ENCODE measurements at regions not wholly inside any gene's neighbourhood (a gene's known extent, or its start where the extent isn't known, plus 50 kb on each side); places are given as distances from the start of the nearest gene placed in this dataset.

DNA sequence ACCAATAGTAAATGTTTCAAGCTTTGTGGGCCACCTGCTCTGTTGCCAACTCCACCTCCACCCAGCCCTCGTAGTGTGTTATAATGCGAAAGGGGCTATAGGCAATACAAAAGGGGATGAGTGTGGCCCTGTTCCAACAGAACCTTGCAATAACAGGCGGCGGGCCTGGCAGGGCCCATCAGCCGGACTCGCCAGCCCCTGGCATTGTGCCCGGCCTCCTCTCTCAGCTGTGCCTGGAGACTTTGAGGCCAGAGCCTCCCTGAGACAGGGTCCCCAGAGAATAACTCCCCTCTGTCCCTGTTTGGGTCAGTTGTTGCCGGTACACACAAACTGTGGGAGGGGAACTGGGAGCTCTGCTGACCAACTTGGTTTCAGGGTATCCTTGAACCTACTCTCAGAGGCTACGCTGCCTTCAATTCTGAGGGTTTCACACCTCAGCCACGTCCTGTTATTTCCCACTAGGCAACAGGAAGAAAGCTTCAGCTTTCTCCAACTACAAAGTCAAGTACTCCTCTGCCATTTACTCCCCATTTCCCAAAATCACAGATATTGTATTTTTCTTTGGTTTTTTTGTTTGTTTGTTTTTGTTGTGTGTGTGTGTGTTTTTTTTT is 58.0 kb upstream of the ZNF236 start:
- no TSS peak for BruUV-seq (replicated peaks)
- Histone ChIP-seq H3K9me3 (ENCODE audit: control insufficient read depth in 1 of 2, insufficient read depth in 1 of 2, low read depth in 1 of 2, low read length in 2 of 2) (no peaks in the 10 kb centered on the region), H3K36me3 (ENCODE audit: control insufficient read depth in 1 of 2, insufficient read depth in 2 of 2, low read length in 2 of 2) (no peaks in the 10 kb centered on the region), H3K27me3 (ENCODE audit: insufficient read depth, low read length) (peaks cover 3% of the 10 kb centered on the region; the same call in 1 of the 2 replicates), H4K20me1 (ENCODE audit: insufficient read depth) (no peaks in the 10 kb centered on the region), H3K79me2 (ENCODE audit: insufficient read depth, low read length) (no peaks in the 10 kb centered on the region), H3K4me3 (replicated peaks in 1 of 2; ENCODE audit: low read depth in 1 of 2, low read length in 2 of 2) (no peak overlapping the region), H3K9ac (ENCODE audit: low read length) (no peak overlapping the region), H3K9me2 (ENCODE audit: insufficient read depth) (no peaks in the 10 kb centered on the region), H3K4me2 (ENCODE audit: low read length) (no peak overlapping the region), H2AFZ (ENCODE audit: low read depth, low read length, poor library complexity, severe bottlenecking) (no peak overlapping the region), H3K27ac (ENCODE audit: low read depth, low read length) (no peak overlapping the region), H3K4me1 (ENCODE audit: control insufficient read depth in 1 of 2, insufficient read depth in 2 of 2, low read length in 2 of 2) (no peaks in the 10 kb centered on the region)
- no peak for DNase-seq (ENCODE audit: low read depth, low spot score)
- TF ChIP-seq, protein P1, sequence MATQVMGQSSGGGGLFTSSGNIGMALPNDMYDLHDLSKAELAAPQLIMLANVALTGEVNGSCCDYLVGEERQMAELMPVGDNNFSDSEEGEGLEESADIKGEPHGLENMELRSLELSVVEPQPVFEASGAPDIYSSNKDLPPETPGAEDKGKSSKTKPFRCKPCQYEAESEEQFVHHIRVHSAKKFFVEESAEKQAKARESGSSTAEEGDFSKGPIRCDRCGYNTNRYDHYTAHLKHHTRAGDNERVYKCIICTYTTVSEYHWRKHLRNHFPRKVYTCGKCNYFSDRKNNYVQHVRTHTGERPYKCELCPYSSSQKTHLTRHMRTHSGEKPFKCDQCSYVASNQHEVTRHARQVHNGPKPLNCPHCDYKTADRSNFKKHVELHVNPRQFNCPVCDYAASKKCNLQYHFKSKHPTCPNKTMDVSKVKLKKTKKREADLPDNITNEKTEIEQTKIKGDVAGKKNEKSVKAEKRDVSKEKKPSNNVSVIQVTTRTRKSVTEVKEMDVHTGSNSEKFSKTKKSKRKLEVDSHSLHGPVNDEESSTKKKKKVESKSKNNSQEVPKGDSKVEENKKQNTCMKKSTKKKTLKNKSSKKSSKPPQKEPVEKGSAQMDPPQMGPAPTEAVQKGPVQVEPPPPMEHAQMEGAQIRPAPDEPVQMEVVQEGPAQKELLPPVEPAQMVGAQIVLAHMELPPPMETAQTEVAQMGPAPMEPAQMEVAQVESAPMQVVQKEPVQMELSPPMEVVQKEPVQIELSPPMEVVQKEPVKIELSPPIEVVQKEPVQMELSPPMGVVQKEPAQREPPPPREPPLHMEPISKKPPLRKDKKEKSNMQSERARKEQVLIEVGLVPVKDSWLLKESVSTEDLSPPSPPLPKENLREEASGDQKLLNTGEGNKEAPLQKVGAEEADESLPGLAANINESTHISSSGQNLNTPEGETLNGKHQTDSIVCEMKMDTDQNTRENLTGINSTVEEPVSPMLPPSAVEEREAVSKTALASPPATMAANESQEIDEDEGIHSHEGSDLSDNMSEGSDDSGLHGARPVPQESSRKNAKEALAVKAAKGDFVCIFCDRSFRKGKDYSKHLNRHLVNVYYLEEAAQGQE (IDR thresholded peaks at IDR 0.05; ENCODE audit: low read depth) = no peak
- no peak for TF ChIP-seq SIN3A (IDR thresholded peaks at IDR 0.05; ENCODE audit: low read depth)
- no peak for TF ChIP-seq SP1 (IDR thresholded peaks at IDR 0.05; ENCODE audit: low read depth)
- no peak for TF ChIP-seq EGR1 (IDR thresholded peaks at IDR 0.05; ENCODE audit: low read depth)
- no peak for TF ChIP-seq ELF1 (IDR thresholded peaks at IDR 0.05; ENCODE audit: borderline replicate concordance, low read depth)
- no peak for TF ChIP-seq CTCF (IDR thresholded peaks at IDR 0.05 in 2 of 3, conservative IDR thresholded peaks at IDR 0.05 in 1 of 3; ENCODE audit: borderline replicate concordance in 1 of 3, insufficient read depth in 1 of 3, low read depth in 2 of 3, low read length in 2 of 3)
- no peak for TF ChIP-seq EZH2phosphoT487 (IDR thresholded peaks at IDR 0.05; ENCODE audit: borderline replicate concordance)
- TF ChIP-seq ZNF274 (IDR thresholded peaks at IDR 0.05; ENCODE audit: low read depth, low read length) = no peak
- TF ChIP-seq MAX (IDR thresholded peaks at IDR 0.05) = no peak
- no peak for TF ChIP-seq FOSL1 (IDR thresholded peaks at IDR 0.05; ENCODE audit: low read depth)
- no peak for TF ChIP-seq CEBPB (IDR thresholded peaks at IDR 0.05; ENCODE audit: low read depth)
- TF ChIP-seq ATF3 (IDR thresholded peaks at IDR 0.05) = no peak
- no peak for TF ChIP-seq EZH2 (IDR thresholded peaks at IDR 0.05)
- no peak for TF ChIP-seq POLR2AphosphoS5 (IDR thresholded peaks at IDR 0.05; ENCODE audit: low read depth, low read length)
- no peak for TF ChIP-seq ZFX (IDR thresholded peaks at IDR 0.05)
- TF ChIP-seq RAD21 (IDR thresholded peaks at IDR 0.05; ENCODE audit: low read depth) = no peak
- no peak for TF ChIP-seq CBX3 (IDR thresholded peaks at IDR 0.05; ENCODE audit: low read depth)
- no peak for TF ChIP-seq ZBTB33 (IDR thresholded peaks at IDR 0.05; ENCODE audit: extremely low read depth, insufficient replicate concordance, low read length)
- no peak for TF ChIP-seq POLR2A (IDR thresholded peaks at IDR 0.05; ENCODE audit: borderline replicate concordance, extremely low read depth, insufficient read depth, insufficient read length)
- RAD21 ChIA-PET (ENCODE audit: low non-redundant PET in 1 of 2, low total read pairs in 2 of 2, uncharacterized antibody in 2 of 2, unreplicated experiment in 2 of 2) = no interaction called here
- CTCF ChIA-PET = no interaction called here
- intact Hi-C loops (cut with micrococcal nuclease) = no loop called here
- POLR2A ChIA-PET = interaction anchor here (0.7 kb wide), 1 partner anchor 55 kb away, joined by 3 read pairs; no protein-coding TSS in a partner anchor
- ATAC-seq = no peak

All from HCT116 (cell line).